Transverse colon (tissue), 4 donors: ENCODE measurements at regions not wholly inside any gene's neighbourhood (a gene's known extent, or its start where the extent isn't known, plus 50 kb on each side); places are given as distances from the start of the nearest gene placed in this dataset.

Experiments
- POLR2AphosphoS5 ChIP-seq, 3 donors: sonication (generic); formaldehyde crosslinking; IDR thresholded peaks; one replicate each; pipeline ENCODE4 v1.6.1; 2016; ENCODE audit warnings: antibody characterized with exemption in 3 of 3
- TF ChIP-seq, protein P1 (sequence below), 5 experiments: fragments of 200-600 bp in 3 of 5; fragments of 450-650 bp in 2 of 5; sonication (generic) in 3 of 5; IDR thresholded peaks; 1 replicate in 2 of 5; 2 replicates in 3 of 5; pipeline ENCODE4 v1.5.1; 2016 to 2017; ENCODE audit warnings: antibody characterized with exemption in 5 of 5, inconsistent platforms in 3 of 5, mild to moderate bottlenecking in 2 of 5, moderate library complexity in 1 of 5

GRCh38 chr11:21656065-21656464, 536.8 kb upstream of the ANO5 start:
- TF ChIP-seq POLR2AphosphoS5 (IDR thresholded peaks at IDR 0.05), result no peak
- TF ChIP-seq, protein P1, sequence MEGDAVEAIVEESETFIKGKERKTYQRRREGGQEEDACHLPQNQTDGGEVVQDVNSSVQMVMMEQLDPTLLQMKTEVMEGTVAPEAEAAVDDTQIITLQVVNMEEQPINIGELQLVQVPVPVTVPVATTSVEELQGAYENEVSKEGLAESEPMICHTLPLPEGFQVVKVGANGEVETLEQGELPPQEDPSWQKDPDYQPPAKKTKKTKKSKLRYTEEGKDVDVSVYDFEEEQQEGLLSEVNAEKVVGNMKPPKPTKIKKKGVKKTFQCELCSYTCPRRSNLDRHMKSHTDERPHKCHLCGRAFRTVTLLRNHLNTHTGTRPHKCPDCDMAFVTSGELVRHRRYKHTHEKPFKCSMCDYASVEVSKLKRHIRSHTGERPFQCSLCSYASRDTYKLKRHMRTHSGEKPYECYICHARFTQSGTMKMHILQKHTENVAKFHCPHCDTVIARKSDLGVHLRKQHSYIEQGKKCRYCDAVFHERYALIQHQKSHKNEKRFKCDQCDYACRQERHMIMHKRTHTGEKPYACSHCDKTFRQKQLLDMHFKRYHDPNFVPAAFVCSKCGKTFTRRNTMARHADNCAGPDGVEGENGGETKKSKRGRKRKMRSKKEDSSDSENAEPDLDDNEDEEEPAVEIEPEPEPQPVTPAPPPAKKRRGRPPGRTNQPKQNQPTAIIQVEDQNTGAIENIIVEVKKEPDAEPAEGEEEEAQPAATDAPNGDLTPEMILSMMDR (IDR thresholded peaks at IDR 0.05), result no peak
